ENCODE measurements at regions not wholly inside any gene's neighbourhood (a gene's known extent, or its start where the extent isn't known, plus 50 kb on each side); places are given as distances from the start of the nearest gene placed in this dataset.

DNA sequence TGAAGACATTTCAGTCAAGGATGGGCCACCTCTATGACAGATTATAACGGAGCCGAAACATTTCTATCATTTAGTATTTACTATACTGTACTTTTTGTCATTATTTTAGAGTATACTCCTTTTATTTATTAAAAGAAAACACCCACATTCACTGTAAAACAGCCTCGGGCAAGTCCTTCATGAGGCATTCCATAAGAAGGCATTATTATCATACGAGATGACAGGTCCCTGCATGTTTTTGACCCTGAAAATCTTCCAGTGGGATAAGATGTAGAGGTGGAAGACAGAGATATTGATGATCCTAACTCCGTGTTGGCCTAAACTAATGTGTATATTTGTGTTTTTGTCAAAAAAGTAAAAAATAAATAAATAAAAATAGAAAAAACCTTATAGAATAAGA lies 245.0 kb downstream of the MTX2 start:
- Histone ChIP-seq H3K27me3 (ENCODE audit: insufficient read depth, low read depth) (no peaks in the 10 kb centered on the region), H3K27ac (no peak overlapping the region), H3F3A (ENCODE audit: insufficient read depth, low read depth) (no peaks in the 10 kb centered on the region), H3K4me3 (no peak overlapping the region), H3K4me2 (no peak overlapping the region), H3K9me2 (ENCODE audit: insufficient read depth) (no peaks in the 10 kb centered on the region; the same call in 1 of the 2 replicates), H3K9me3 (ENCODE audit: insufficient read depth, low read depth) (no peaks in the 10 kb centered on the region), H2AFZ (no peak overlapping the region), H3K4me1 (replicated peaks; ENCODE audit: insufficient read depth) (no peaks in the 10 kb centered on the region), H3K79me2 (ENCODE audit: low read depth) (no peaks in the 10 kb centered on the region), H3K36me3 (ENCODE audit: low read depth) (no peaks in the 10 kb centered on the region), H4K20me1 (ENCODE audit: insufficient read depth) (no peaks in the 10 kb centered on the region)
- DNase-seq, result no peak
- intact Hi-C loops (cut with micrococcal nuclease; ENCODE audit: unreplicated experiment), result no loop called here
- ChIA-PET POLR2A (ENCODE audit: unreplicated experiment) (interaction anchor here (0.6 kb wide), 1 partner anchor 18 kb away, joined by 5 read pairs; no protein-coding TSS in a partner anchor), CTCF (no interaction called here)
- BruUV-seq (replicated peaks), result no TSS peak
- no peak for TF ChIP-seq EZH2 (IDR thresholded peaks at IDR 0.05; ENCODE audit: low read depth)
- TF ChIP-seq CTCF (conservative IDR thresholded peaks at IDR 0.05), result no peak

- ChIA-PET POLR2A (ENCODE audit: unreplicated experiment) (interaction anchor here (0.6 kb wide), 1 partner anchor 19 kb away, joined by 5 read pairs; no protein-coding TSS in a partner anchor), CTCF (no interaction called here)
- Histone ChIP-seq H3K4me1 (replicated peaks; ENCODE audit: insufficient read depth) (no peaks in the 10 kb centered on the region), H3K27ac (no peak overlapping the region), H2AFZ (no peak overlapping the region), H3K27me3 (ENCODE audit: insufficient read depth, low read depth) (no peaks in the 10 kb centered on the region), H3F3A (ENCODE audit: insufficient read depth, low read depth) (no peaks in the 10 kb centered on the region), H4K20me1 (ENCODE audit: insufficient read depth) (no peaks in the 10 kb centered on the region), H3K9me3 (ENCODE audit: insufficient read depth, low read depth) (no peaks in the 10 kb centered on the region), H3K79me2 (ENCODE audit: low read depth) (no peaks in the 10 kb centered on the region), H3K36me3 (ENCODE audit: low read depth) (no peaks in the 10 kb centered on the region), H3K9me2 (ENCODE audit: insufficient read depth) (no peaks in the 10 kb centered on the region), H3K4me3 (no peak overlapping the region), H3K4me2 (no peak overlapping the region)
- no TSS peak for BruUV-seq (replicated peaks)
- TF ChIP-seq EZH2 (IDR thresholded peaks at IDR 0.05; ENCODE audit: low read depth), result no peak
- no peak for TF ChIP-seq CTCF (conservative IDR thresholded peaks at IDR 0.05)
- intact Hi-C loops (cut with micrococcal nuclease; ENCODE audit: unreplicated experiment), result no loop called here
- DNase-seq, result no peak
These were observed 245.7 kb downstream of the MTX2 start for GRCh38 chr2:176514805-176515500.

GRCh38 chr2:176516051-176516602 lies 246.9 kb downstream of the MTX2 start:
- Histone ChIP-seq H3K79me2 (ENCODE audit: low read depth) (no peaks in the 10 kb centered on the region), H3K36me3 (ENCODE audit: low read depth) (no peaks in the 10 kb centered on the region), H2AFZ (no peak overlapping the region), H3K4me1 (replicated peaks; ENCODE audit: insufficient read depth) (no peaks in the 10 kb centered on the region), H3K27me3 (ENCODE audit: insufficient read depth, low read depth) (no peaks in the 10 kb centered on the region), H3K4me2 (no peak overlapping the region), H3K27ac (no peak overlapping the region), H3K9me3 (ENCODE audit: insufficient read depth, low read depth) (no peaks in the 10 kb centered on the region), H3K4me3 (no peak overlapping the region), H4K20me1 (ENCODE audit: insufficient read depth) (no peaks in the 10 kb centered on the region), H3F3A (ENCODE audit: insufficient read depth, low read depth) (no peaks in the 10 kb centered on the region), H3K9me2 (ENCODE audit: insufficient read depth) (no peaks in the 10 kb centered on the region)
- BruUV-seq (replicated peaks), result no TSS peak
- no peak for DNase-seq
- CTCF ChIA-PET, result no interaction called here
- POLR2A ChIA-PET (ENCODE audit: unreplicated experiment), result no interaction called here
- intact Hi-C loops (cut with micrococcal nuclease; ENCODE audit: unreplicated experiment), result no loop called here
- no peak for TF ChIP-seq EZH2 (IDR thresholded peaks at IDR 0.05; ENCODE audit: low read depth)
- TF ChIP-seq CTCF (conservative IDR thresholded peaks at IDR 0.05), result no peak

Measured in PC-9 (cell line).